PFSK-1 (cell line): ENCODE measurements at regions not wholly inside any gene's neighbourhood (a gene's known extent, or its start where the extent isn't known, plus 50 kb on each side); places are given as distances from the start of the nearest gene placed in this dataset.

ENCODE experiments used
- FOXP2 ChIP-seq: optimal IDR thresholded peaks from 2 replicates; pipeline ENCODE3; 2011; ENCODE audit warnings: borderline replicate concordance, control low read depth, inconsistent platforms; ENCODE audit not compliant: insufficient read depth; ENCODE audit errors: extremely low read length, extremely low read depth
- POLR2AphosphoS5 ChIP-seq: IDR thresholded peaks from 2 replicates; pipeline ENCODE4 v1.6.1; 2012; ENCODE audit warnings: low read depth, mild to moderate bottlenecking, control low read depth, low read length, moderate library complexity
- REST ChIP-seq, 2 experiments: IDR thresholded peaks; 2 replicates each; pipeline versions ENCODE4 v1.6.1 to v1.8.0; 2011 to 2012; ENCODE audit warnings: low read depth in 2 of 2, low read length in 2 of 2, control low read depth in 1 of 2, inconsistent platforms in 1 of 2, mild to moderate bottlenecking in 1 of 2, moderate library complexity in 1 of 2; ENCODE audit not compliant: insufficient read depth in 1 of 2
- SIN3A ChIP-seq: IDR thresholded peaks from 2 replicates; pipeline ENCODE4 v1.6.1; 2012; ENCODE audit warnings: mild to moderate bottlenecking, low read length, moderate library complexity, borderline replicate concordance; ENCODE audit not compliant: insufficient read depth
- TAF1 ChIP-seq: IDR thresholded peaks from 2 replicates; pipeline ENCODE4 v1.6.1; 2012; ENCODE audit warnings: low read length, control low read depth, borderline replicate concordance; ENCODE audit not compliant: insufficient read depth

- TF ChIP-seq POLR2AphosphoS5 (no peak), TAF1 (no peak), SIN3A (no peak), FOXP2 (no peak), REST (IDR thresholded peaks at IDR 0.05; ENCODE audit: insufficient read depth in 1 of 2, low read depth in 2 of 2, low read length in 2 of 2) (no peak)
Observed at GRCh38 chr1:24998563-24999245, 68.6 kb upstream of the RUNX3 start.

- TF ChIP-seq POLR2AphosphoS5 (no peak), REST (IDR thresholded peaks at IDR 0.05; ENCODE audit: insufficient read depth in 1 of 2, low read depth in 2 of 2, low read length in 2 of 2) (no peak), FOXP2 (no peak), TAF1 (no peak)
Observed at GRCh38 chr1:24996983-24997893, 67.2 kb upstream of the RUNX3 start.

- TF ChIP-seq FOXP2, result no peak
- TF ChIP-seq TAF1, result no peak
- no peak for TF ChIP-seq REST (IDR thresholded peaks at IDR 0.05; ENCODE audit: insufficient read depth in 1 of 2, low read depth in 2 of 2, low read length in 2 of 2)
- TF ChIP-seq POLR2AphosphoS5, result no peak
- no peak for TF ChIP-seq SIN3A
Observed at GRCh38 chr1:24996456-24996855, 66.4 kb upstream of the RUNX3 start.

- TF ChIP-seq REST (IDR thresholded peaks at IDR 0.05; ENCODE audit: insufficient read depth in 1 of 2, low read depth in 2 of 2, low read length in 2 of 2), result no peak
- no peak for TF ChIP-seq SIN3A
- no peak for TF ChIP-seq FOXP2
- TF ChIP-seq POLR2AphosphoS5, result no peak
- no peak for TF ChIP-seq TAF1
Observed at GRCh38 chr1:24995661-24996060, 65.6 kb upstream of the RUNX3 start.
